ENCODE measurements at regions not wholly inside any gene's neighbourhood (a gene's known extent, or its start where the extent isn't known, plus 50 kb on each side); places are given as distances from the start of the nearest gene placed in this dataset.

DNA sequence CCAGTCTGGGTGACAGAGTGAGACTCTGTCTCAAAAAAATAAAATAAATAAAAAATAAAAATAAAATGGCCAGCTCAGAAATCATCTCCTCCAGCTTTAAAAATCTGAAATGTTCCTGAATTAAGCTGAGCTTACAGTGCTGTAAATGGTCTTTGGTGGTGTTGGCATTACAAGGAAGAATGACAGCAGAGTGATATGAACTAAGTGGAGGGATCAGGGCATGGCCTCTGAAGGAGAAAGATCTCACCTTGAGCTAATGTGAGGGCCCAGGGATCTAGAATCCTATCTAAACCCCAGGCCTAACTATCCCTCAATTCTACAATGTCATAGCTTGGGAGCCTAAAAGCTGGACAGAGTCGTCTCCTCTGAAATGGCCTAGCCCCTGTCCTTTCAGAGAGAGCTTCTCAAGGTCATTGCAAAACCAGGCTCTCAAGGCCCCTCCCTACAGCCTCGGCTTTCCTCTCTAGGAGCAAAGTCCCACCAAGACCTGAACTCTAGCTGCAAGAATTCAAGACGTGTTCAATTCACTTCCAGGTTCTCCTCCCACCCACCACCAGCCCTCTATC lies 345.4 kb downstream of the BUD13 start:
- TF ChIP-seq, protein P1, sequence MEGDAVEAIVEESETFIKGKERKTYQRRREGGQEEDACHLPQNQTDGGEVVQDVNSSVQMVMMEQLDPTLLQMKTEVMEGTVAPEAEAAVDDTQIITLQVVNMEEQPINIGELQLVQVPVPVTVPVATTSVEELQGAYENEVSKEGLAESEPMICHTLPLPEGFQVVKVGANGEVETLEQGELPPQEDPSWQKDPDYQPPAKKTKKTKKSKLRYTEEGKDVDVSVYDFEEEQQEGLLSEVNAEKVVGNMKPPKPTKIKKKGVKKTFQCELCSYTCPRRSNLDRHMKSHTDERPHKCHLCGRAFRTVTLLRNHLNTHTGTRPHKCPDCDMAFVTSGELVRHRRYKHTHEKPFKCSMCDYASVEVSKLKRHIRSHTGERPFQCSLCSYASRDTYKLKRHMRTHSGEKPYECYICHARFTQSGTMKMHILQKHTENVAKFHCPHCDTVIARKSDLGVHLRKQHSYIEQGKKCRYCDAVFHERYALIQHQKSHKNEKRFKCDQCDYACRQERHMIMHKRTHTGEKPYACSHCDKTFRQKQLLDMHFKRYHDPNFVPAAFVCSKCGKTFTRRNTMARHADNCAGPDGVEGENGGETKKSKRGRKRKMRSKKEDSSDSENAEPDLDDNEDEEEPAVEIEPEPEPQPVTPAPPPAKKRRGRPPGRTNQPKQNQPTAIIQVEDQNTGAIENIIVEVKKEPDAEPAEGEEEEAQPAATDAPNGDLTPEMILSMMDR (IDR thresholded peaks at IDR 0.05; ENCODE audit: low read length) = no peak
- no peak for TF ChIP-seq EZH2 (IDR thresholded peaks at IDR 0.05; ENCODE audit: borderline replicate concordance, low read length)

All from OCI-LY1 (cell line).